ENCODE measurements at regions not wholly inside any gene's neighbourhood (a gene's known extent, or its start where the extent isn't known, plus 50 kb on each side); places are given as distances from the start of the nearest gene placed in this dataset.
"Not testable (repeated sequence)": the region's sequence is repeated elsewhere in the genome, so short reads cannot be mapped to it uniquely, and the experiment has no call there.

DNA sequence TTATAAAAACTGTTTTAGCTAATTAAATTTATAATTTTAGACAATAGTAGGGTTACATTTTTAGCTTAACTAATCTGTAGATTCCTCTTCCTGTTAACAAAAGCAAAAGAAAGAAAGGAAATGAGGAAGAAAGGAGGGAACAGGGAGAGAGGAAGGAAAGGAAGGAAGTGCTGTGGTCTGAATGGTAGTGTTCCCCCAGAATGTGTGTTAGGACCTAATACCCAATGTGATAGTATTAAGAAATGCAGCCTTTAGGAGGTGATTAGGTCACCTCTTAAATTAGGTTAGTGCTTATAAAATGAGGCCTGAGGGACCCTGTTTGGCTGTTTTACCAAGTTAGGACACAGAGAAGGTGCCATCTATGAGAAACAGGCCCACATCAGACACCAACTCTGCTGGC lies 136.9 kb upstream of the SAMSN1 start:
- no peak for DNase-seq (ENCODE audit: low spot score)

DNA sequence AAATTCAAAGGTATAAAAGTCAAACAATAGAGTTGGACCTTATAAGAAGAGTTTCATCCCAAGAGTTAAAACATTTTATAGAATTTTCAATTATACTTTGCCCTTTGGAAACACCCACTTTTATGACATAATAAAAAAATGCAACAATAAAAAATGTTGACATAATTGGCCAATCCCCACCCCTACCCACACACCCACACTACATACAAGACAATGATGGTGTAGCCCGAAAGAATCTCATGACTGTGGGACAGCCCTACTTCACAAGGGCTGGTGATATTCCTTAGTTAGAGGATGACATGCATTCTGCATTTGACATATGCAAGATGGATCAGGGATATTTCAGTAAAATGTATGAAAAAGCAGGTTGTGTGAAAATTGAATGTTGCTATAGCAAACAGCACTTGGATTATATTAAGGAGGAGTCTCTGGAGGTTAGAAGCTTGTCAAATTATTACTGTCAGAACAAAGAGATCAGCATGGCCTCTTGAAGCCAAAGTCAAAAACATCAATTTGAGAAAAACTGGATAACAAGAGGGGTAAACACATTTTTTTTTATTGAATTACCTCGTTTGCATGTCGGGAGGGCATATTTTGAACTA lies 133.0 kb upstream of the SAMSN1 start:
- no peak for DNase-seq (ENCODE audit: low spot score)

GRCh38 chr21:14677639-14678179 lies 131.6 kb upstream of the SAMSN1 start:
- DNase-seq (ENCODE audit: low spot score): no peak

GRCh38 chr21:14677013-14677412 lies 130.9 kb upstream of the SAMSN1 start:
- DNase-seq (ENCODE audit: low spot score): no peak

GRCh38 chr21:14675774-14676530 lies 129.8 kb upstream of the SAMSN1 start:
- peak; percentile 81 for DNase-seq (ENCODE audit: low spot score)

GRCh38 chr21:14673649-14674048 lies 127.5 kb upstream of the SAMSN1 start:
- no peak for DNase-seq (ENCODE audit: low spot score)

- no peak for DNase-seq (ENCODE audit: low spot score)
These were observed 126.4 kb upstream of the SAMSN1 start for GRCh38 chr21:14672466-14672865.

DNA sequence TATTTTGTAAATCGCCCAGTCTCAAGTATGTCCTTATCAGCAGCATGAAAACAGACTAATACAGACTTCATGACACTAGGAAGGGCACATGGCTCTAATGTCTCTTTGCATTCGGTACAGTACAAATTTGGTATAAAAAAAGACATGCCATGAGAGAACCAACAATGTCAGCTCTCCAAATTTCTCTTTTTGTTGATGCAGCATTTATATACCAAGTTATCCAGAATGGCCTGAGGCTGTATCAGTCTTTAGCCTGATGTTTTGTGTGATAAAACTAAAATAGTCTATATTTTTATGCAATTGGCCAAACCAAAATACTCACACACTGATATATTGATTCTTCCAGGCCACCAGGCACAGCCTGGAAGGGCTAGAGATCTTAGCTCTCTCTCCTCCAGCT lies 124.3 kb upstream of the SAMSN1 start:
- no peak for DNase-seq (ENCODE audit: low spot score)

GRCh38 chr21:14669092-14669491 lies 123.0 kb upstream of the SAMSN1 start:
- not testable (repeated sequence) for DNase-seq (ENCODE audit: low spot score)

GRCh38 chr21:14657241-14658008 lies 111.3 kb upstream of the SAMSN1 start:
- DNase-seq (ENCODE audit: low spot score): no peak

DNA sequence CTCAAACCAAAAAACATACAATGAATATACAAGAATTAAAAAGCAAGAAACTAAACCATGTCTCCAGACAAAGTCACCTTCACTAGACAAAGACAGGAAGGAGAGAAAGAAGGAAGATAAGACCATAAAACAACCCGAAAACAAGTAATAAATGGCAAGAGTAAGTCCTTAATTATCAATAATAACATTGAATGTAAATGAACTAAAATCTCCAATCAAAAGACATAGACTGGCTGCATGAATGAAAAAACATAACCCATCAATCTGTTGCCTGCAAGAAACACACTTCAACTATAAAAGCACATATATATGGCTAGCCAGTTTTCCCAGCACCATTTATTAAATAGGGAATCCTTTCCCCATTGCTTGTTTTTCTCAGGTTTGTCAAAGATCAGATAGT lies 100.8 kb upstream of the SAMSN1 start:
- no peak for DNase-seq (ENCODE audit: low spot score)

- DNase-seq (ENCODE audit: low spot score): no peak
These were observed 99.6 kb upstream of the SAMSN1 start for GRCh38 chr21:14645702-14646101.

DNA sequence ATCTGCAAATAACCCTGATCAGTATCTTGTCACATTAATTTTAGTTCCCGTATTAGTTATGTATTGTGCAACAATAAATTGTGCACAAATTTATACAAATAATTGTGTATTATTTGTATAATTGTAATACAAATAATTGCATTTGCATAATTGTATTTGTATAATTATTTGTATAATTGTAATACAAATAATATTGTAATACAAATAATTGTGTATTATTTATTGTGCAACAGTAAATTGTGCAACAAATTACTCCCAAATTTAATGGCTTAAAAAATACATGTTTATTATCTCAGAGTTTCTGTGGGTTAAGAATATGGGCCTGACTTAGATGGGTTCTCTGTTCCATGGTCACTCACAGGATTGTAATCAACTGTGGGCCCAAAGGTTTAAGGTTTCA lies 86.2 kb upstream of the SAMSN1 start:
- no peak for DNase-seq (ENCODE audit: low spot score)

- no peak for DNase-seq (ENCODE audit: low spot score)
These were observed 84.5 kb upstream of the SAMSN1 start for GRCh38 chr21:14630556-14631069.

GRCh38 chr21:14629461-14629860 lies 83.3 kb upstream of the SAMSN1 start:
- no peak for DNase-seq (ENCODE audit: low spot score)

- not testable (repeated sequence) for DNase-seq (ENCODE audit: low spot score)
These were observed 77.0 kb upstream of the SAMSN1 start for GRCh38 chr21:14623079-14623478.

DNA sequence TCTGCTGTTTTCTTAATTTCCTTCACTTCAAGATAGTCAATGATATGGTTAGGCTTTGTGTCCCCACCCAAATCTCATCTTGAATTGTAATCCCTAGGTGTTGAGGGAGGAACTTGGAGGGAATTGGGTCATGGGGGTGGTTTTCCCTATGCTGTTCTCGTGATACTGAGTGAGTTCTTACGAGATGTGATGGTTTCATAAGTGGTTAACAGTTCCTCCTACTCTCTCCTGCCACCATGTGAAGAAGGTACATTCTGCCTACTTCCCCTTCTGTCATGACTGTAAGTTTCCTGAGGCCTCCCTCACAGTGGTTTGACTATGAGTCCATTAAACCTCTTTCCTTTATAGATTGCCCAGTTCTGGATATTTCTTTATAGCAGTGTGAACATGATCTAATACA lies 74.0 kb upstream of the SAMSN1 start:
- DNase-seq (ENCODE audit: low spot score): peak; percentile 30

- DNase-seq (ENCODE audit: low spot score): peak; percentile 32
These were observed 71.8 kb upstream of the SAMSN1 start for GRCh38 chr21:14617871-14618270.

GRCh38 chr21:14617040-14617393 lies 70.9 kb upstream of the SAMSN1 start:
- DNase-seq (ENCODE audit: low spot score): no peak

DNA sequence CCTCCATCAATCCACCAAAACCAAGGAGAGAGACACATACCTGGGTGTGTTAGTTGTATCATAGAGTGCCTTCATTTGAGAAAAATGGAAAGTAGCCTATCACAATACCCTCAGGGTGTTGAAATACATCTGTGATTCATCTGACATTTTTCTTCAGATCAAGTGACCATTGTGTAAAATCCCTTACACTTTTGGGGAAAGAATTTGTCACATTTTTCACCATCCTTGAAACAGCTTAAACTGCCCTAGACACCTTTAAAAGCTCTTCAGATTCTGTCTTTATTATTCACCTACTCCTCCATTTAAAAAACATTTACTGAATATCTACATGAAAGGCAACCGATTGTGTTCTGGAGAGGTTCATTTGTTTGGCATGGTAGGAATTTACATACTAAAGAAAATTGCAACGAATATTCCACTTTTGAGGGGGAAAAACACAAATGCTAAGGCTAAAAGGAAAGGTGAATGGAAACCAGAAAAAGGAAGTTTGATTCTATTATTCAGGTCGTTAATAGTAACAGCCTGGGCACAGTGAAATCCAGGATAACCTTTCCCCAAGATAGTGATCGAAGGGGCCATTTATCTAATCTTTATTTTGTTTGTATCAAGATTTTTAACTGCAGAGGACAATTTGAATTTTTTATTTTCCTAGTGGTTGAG lies 70.4 kb upstream of the SAMSN1 start:
- DNase-seq (ENCODE audit: low spot score): no peak

DNA sequence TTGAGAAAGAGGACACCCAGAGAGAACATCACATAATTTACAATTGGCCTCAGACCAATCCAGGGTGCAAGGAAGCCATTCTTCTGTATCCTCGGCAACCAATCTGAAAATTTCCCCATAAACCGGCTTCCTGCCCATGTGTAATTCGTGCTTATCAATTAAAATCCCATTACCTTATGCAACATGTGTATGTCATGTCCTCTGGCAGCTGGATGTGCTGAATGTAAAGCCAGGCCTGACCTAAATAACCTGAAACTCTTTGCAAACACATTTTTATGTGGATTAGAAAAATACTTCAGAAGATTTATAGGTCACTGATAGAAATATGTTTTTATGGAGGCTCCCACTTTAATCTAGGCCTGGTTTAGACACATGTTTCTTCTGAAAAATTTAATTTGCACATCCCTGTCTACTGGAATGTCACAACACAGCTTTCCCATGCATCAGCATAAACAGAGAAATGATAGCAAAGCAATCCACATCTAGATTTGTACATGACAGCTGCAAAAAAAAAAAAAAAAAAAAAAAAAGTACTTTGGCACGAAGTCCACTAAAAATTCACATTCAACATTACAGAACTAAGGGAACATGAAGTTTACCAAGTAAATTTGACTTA lies 69.4 kb upstream of the SAMSN1 start:
- no peak for DNase-seq (ENCODE audit: low spot score)

- no peak for DNase-seq (ENCODE audit: low spot score)
These were observed 68.2 kb upstream of the SAMSN1 start for GRCh38 chr21:14614287-14614686.

Measured in NAMALWA (cell line).